Transverse colon (tissue), 4 donors: ENCODE measurements at regions not wholly inside any gene's neighbourhood (a gene's known extent, or its start where the extent isn't known, plus 50 kb on each side); places are given as distances from the start of the nearest gene placed in this dataset.

Experiments
- DNase-seq: peaks from one replicate; pipeline ENCODE4 v3.0.0-alpha.2; 2019
- H3K27ac ChIP-seq, 4 donors: fragments of 200-600 bp; sonication (generic); 2 replicates each; pipeline ENCODE4 v1.5.1; 2016 to 2018; ENCODE audit warnings: inconsistent platforms in 4 of 4
- H3K27me3 ChIP-seq: fragments of 200-600 bp; sonication (generic); 2 replicates; pipeline ENCODE4 v1.5.1; 2017; ENCODE audit warnings: inconsistent platforms
- H3K36me3 ChIP-seq, 4 donors: fragments of 200-600 bp; sonication (generic); 2 replicates each; pipeline ENCODE4 v1.5.1; 2017 to 2019; ENCODE audit warnings: inconsistent platforms in 4 of 4
- H3K4me1 ChIP-seq, 4 donors: fragments of 200-600 bp; sonication (generic); 2 replicates each; pipeline ENCODE4 v1.5.1; 2017 to 2020; ENCODE audit warnings: inconsistent platforms in 4 of 4
- H3K4me3 ChIP-seq, 4 donors: fragments of 200-600 bp; sonication (generic); 1 replicate in 1 of 4; 2 replicates in 3 of 4; pipeline versions ENCODE4 v1.5.1 to v1.6.1; 2017 to 2019; ENCODE audit warnings: inconsistent platforms in 4 of 4
- H3K9me3 ChIP-seq, 2 donors: fragments of 200-600 bp; sonication (generic); 2 replicates each; pipeline ENCODE4 v1.5.1; 2017 to 2019; ENCODE audit warnings: inconsistent platforms in 2 of 2
- EP300 ChIP-seq: sonication (generic); formaldehyde crosslinking; IDR thresholded peaks from one replicate; pipeline ENCODE4 v1.6.1; 2017; ENCODE audit warnings: antibody characterized with exemption, low read depth
- POLR2A ChIP-seq: fragments of 450-650 bp; IDR thresholded peaks from one replicate; pipeline ENCODE4 v1.6.1; 2016; ENCODE audit warnings: antibody characterized with exemption, mild to moderate bottlenecking, moderate library complexity
- POLR2AphosphoS5 ChIP-seq, 3 donors: sonication (generic); formaldehyde crosslinking; IDR thresholded peaks; one replicate each; pipeline ENCODE4 v1.6.1; 2016; ENCODE audit warnings: antibody characterized with exemption in 3 of 3
- WGBS, 2 donors: methylation state at CpG; one replicate each; pipeline ENCODE4 v1.1.5; 2018; ENCODE audit warnings: low coverage in 1 of 2; 5-methylcytosine and 5-hydroxymethylcytosine counted together
- in situ Hi-C, 4 donors: fragments of 200-750 bp; cut with MboI; loops; one replicate each; pipeline versions ENCODE4 v1.15.0 to v1.15.1; 2017; ENCODE audit warnings: low sequenced_read_pairs in 3 of 4, low pct_ligation_motif_present in 1 of 4, low pct_unique_long_range_greater_than_20kb in 1 of 4
- intact Hi-C: fragments of 100-400 bp; cut with DNase I; formaldehyde crosslinking; loops from one replicate; pipeline ENCODE4 v1.15.1; 2023; ENCODE audit warnings: low total_unique reads
- TF ChIP-seq, protein P1 (sequence below), 5 experiments: fragments of 200-600 bp in 3 of 5; fragments of 450-650 bp in 2 of 5; sonication (generic) in 3 of 5; IDR thresholded peaks; 1 replicate in 2 of 5; 2 replicates in 3 of 5; pipeline ENCODE4 v1.5.1; 2016 to 2017; ENCODE audit warnings: antibody characterized with exemption in 5 of 5, inconsistent platforms in 3 of 5, mild to moderate bottlenecking in 2 of 5, moderate library complexity in 1 of 5

DNA sequence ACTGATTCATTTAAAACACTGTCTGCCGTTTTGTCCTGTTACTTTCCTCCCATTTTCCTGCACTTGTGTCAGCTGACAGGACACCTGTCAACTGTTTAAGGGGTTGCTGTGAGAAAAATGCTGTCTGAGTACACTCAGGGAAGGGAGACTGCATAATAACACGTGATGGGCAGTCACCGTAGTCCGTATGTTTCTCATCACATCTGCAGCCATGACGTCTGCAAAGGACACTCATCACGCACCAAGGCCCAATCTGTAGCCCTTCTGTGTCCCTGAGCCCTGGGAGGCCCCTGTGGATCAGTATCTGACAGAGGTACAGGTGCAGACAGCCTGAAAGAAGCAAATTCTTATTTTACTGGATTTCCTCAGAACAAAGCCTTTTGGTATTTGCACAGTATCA is 396.3 kb downstream of the YTHDC2 start:
- in situ Hi-C loops (no loop called here), intact Hi-C loops (no loop called here)
- no peak overlapping the region for H3K4me3 ChIP-seq
- no peaks in the 10 kb centered on the region for H3K4me1 ChIP-seq
- TF ChIP-seq, protein P1, sequence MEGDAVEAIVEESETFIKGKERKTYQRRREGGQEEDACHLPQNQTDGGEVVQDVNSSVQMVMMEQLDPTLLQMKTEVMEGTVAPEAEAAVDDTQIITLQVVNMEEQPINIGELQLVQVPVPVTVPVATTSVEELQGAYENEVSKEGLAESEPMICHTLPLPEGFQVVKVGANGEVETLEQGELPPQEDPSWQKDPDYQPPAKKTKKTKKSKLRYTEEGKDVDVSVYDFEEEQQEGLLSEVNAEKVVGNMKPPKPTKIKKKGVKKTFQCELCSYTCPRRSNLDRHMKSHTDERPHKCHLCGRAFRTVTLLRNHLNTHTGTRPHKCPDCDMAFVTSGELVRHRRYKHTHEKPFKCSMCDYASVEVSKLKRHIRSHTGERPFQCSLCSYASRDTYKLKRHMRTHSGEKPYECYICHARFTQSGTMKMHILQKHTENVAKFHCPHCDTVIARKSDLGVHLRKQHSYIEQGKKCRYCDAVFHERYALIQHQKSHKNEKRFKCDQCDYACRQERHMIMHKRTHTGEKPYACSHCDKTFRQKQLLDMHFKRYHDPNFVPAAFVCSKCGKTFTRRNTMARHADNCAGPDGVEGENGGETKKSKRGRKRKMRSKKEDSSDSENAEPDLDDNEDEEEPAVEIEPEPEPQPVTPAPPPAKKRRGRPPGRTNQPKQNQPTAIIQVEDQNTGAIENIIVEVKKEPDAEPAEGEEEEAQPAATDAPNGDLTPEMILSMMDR (IDR thresholded peaks at IDR 0.05): no peak
- no peak for TF ChIP-seq POLR2A
- no peak for TF ChIP-seq POLR2AphosphoS5 (IDR thresholded peaks at IDR 0.05)
- TF ChIP-seq EP300: no peak
- no peak overlapping the region for H3K27ac ChIP-seq
- H3K27me3 ChIP-seq: no peaks in the 10 kb centered on the region
- 64 to 69% methylated on average over 4 to 6 of the region's 6 CpGs for WGBS, 2 donors
- no peak for DNase-seq
- no peaks in the 10 kb centered on the region for H3K9me3 ChIP-seq
- H3K36me3 ChIP-seq: no peaks in the 10 kb centered on the region

DNA sequence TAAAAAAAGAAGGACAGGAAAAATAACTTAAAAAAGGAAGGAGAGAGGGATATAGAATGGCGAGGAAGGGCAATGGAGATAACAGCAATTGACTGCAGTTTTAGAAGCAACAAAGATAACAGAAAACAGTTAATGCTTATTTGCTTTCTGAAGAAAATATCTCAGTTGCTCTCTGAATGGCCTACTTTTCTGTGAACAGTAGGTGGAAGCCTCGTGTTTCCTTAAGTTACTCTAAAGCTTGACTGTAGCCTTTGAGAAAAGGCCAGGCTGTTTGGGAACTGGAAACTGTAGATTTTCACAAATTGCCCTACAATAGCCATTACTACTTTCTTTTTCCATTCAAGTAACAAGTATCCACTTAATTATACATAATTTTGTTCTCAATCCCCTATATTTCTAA is 404.5 kb downstream of the YTHDC2 start:
- intact Hi-C loops: no loop called here
- TF ChIP-seq POLR2AphosphoS5 (IDR thresholded peaks at IDR 0.05): no peak
- no peak for TF ChIP-seq POLR2A
- TF ChIP-seq, protein P1 (IDR thresholded peaks at IDR 0.05): no peak
- no peak for TF ChIP-seq EP300

DNA sequence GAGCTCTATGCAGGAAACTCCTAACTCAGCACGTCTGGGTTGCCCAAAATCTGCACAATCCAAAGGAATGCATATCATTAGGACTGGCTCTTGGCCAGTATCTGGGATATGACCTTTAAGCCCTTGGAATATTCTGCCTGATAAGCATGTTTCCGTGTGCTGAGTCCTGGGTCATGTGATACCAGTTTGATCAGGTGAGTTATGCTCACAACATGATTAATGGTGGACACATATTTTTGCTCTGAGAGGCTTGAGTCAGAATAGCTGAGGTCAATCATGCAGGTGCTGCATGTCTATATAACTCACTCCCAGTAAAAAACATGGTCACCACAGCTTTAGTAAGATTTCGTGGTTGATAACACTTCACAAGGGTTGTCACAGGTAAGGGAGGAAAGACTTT is 408.8 kb downstream of the YTHDC2 start:
- no peak for DNase-seq
- in situ Hi-C loops: no loop called here

More for the DNA sequence above, 404.5 kb downstream of the YTHDC2 start:
- Histone ChIP-seq H3K4me3 (no peak overlapping the region), H3K36me3 (no peaks in the 10 kb centered on the region), H3K27ac (no peak overlapping the region), H3K27me3 (no peaks in the 10 kb centered on the region), H3K9me3 (no peaks in the 10 kb centered on the region), H3K4me1 (no peaks in the 10 kb centered on the region)
- no peak for DNase-seq
- WGBS, 2 donors: 27 to 49% methylated on average over 2 of the region's 2 CpGs
- in situ Hi-C loops: no loop called here

DNA sequence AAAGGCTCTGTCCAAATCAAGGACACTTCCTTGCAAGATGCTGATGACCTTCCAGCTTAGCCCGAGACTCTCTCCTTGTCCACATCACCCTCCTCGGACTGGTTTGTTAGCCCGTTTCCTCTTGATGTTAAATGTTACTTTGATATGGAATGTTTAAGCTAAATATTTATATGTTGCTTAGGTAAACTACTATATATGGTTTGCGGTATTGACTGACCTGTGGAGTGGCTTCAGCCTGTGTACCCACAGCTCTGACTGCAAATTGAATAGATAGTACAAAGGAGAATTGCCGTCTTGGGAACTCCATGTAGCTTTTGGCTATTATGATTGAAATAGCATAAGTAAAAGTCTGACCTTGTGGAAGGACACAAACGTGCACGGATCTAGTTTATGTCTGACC is 422.0 kb downstream of the YTHDC2 start:
- no peaks in the 10 kb centered on the region for H3K9me3 ChIP-seq
- no peaks in the 10 kb centered on the region for H3K4me1 ChIP-seq
- in situ Hi-C loops: no loop called here
- H3K27me3 ChIP-seq: no peaks in the 10 kb centered on the region
- TF ChIP-seq, protein P1 (IDR thresholded peaks at IDR 0.05): no peak
- TF ChIP-seq POLR2AphosphoS5 (IDR thresholded peaks at IDR 0.05): no peak
- no peak for TF ChIP-seq EP300
- TF ChIP-seq POLR2A: no peak
- H3K4me3 ChIP-seq: no peak overlapping the region
- no peak overlapping the region for H3K27ac ChIP-seq
- no peak for DNase-seq
- intact Hi-C loops: no loop called here
- no peaks in the 10 kb centered on the region for H3K36me3 ChIP-seq
- 76 to 81% methylated on average over 7 of the region's 7 CpGs for WGBS, 2 donors

More for the DNA sequence above, 408.8 kb downstream of the YTHDC2 start:
- Histone ChIP-seq H3K4me1 (no peaks in the 10 kb centered on the region), H3K9me3 (no peaks in the 10 kb centered on the region), H3K36me3 (no peaks in the 10 kb centered on the region), H3K27ac (no peak overlapping the region), H3K27me3 (no peaks in the 10 kb centered on the region), H3K4me3 (no peak overlapping the region)
- no peak for TF ChIP-seq POLR2AphosphoS5 (IDR thresholded peaks at IDR 0.05)
- TF ChIP-seq, protein P1 (IDR thresholded peaks at IDR 0.05): no peak
- TF ChIP-seq EP300: no peak
- no peak for TF ChIP-seq POLR2A
- intact Hi-C loops: no loop called here
- WGBS, 2 donors: 51% methylated on average over 2 to 3 of the region's 3 CpGs
